GM18951 (cell line): ENCODE measurements at regions not wholly inside any gene's neighbourhood (a gene's known extent, or its start where the extent isn't known, plus 50 kb on each side); places are given as distances from the start of the nearest gene placed in this dataset.

ENCODE experiments used
- POLR2A ChIP-seq: IDR thresholded peaks from 4 replicates; pipeline ENCODE4 v1.6.1; 2011; ENCODE audit warnings: mild to moderate bottlenecking; ENCODE audit not compliant: insufficient read length, insufficient read depth; ENCODE audit errors: extremely low read depth
- in situ Hi-C: fragments of 300-500 bp; cut with MboI; formaldehyde crosslinking; loops from one replicate; pipeline ENCODE4 v1.12.0; 2022; ENCODE audit warnings: low sequenced_read_pairs, mixed read lengths, inconsistent platforms; ENCODE audit not compliant: unreplicated experiment

DNA sequence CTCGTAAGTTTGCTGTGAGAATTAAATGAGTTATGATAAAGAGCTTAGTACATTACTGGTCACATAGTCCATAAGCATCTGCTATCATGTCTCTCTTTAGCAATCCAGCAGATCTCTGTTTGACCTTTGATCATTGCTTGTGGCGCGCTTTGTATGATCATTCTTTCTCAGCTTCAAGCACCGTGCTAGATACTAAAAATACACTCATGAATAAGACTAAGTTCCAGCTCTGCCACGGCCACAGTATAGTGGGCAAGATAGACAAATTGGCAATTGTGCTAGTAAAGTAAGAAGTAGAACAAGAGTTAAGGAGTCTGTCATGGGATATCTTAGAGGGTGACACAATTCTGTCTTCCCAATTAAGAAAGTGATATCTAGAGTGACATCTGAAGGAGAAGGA is 75.2 kb upstream of the ADGRF1 start:
- in situ Hi-C loops: no loop called here
- TF ChIP-seq POLR2A: no peak

GRCh38 chr6:47116606-47117005 is 74.5 kb upstream of the ADGRF1 start:
- in situ Hi-C loops: no loop called here
- no peak for TF ChIP-seq POLR2A

- TF ChIP-seq POLR2A: no peak
- in situ Hi-C loops: no loop called here
These were observed 74.0 kb upstream of the ADGRF1 start for GRCh38 chr6:47116086-47116485.

DNA sequence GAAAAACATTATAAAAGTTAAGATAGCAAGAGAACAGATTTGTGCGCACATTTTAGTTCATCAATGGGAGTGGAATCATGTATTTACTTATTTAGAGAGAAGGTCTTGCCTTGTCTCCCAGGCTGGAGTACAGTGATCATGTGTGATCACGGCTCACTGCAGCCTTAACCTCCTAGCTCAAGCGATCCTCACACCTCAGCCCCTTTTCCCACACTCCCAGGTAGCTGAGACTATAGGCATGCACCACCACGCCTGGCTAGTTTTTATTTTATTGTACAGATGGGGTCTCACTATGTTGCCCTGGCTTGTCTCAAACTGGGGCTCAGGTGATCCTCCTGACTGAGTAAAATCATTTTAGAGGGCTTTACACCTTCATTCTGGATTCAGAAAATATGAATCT is 72.3 kb upstream of the ADGRF1 start:
- no peak for TF ChIP-seq POLR2A
- in situ Hi-C loops: no loop called here

DNA sequence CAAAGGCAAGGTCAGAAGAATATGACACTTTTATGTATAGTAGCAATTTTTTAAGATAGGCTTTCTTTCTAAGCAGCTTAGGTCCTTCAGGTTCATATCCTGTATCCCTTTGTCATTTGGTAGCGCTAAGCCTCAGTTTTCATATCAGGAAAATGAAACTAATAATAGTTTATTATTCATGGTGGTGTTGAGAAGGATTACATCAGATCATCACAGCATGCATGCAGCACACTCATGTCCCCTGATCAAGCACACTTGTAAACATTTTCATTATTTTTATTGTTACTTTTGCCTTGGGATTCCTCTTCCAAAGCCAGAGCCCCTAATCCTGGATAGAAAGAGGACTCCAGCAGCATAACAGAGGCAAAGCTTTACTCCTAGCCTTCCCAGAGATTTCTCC is 70.2 kb upstream of the ADGRF1 start:
- in situ Hi-C loops: no loop called here
- TF ChIP-seq POLR2A: no peak

- no peak for TF ChIP-seq POLR2A
These were observed 69.6 kb upstream of the ADGRF1 start for GRCh38 chr6:47111685-47112084.

DNA sequence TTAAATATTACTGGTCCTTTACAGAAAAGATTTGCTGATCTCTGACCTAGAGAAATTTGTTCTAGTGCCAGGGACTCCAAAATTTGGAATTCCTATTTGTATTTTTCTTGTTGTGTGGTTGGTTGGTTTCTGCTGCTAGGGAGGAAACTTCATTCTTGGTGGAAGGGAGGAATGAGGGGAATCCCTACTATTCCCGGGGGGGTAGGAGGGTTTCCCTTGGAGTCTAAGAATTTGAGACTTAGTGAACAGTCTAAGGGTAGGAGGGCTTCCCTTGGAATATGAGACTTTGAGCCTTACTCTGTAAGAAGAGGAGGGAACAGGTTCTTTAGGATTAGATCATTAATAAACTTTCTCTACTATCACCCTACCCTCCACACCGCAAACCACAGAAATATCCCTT is 67.1 kb upstream of the ADGRF1 start:
- in situ Hi-C loops: no loop called here

More at GRCh38 chr6:47111685-47112084, 69.6 kb upstream of the ADGRF1 start:
- in situ Hi-C loops: no loop called here

DNA sequence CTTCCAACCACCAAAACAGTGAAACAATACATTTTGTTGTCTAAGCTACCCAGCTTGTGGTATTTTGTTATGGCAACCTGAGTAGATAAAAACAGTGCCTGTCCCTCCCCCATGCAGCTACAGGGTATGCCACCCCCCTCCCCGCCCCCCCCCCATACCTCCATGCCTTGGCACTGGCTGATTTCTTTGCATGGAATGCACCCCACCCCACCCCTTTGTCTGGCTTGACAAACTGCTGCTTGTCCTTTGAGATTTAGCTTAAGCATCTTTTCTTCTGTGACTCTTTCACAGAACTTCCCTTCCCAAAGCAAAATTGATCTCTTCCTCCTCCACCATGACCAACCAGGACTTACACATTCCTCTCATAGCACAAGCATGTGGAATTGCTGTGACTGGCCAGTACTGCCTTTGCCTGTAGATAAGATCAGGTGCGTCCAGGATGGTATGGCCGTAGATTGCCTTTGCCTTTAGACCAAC is 64.6 kb upstream of the ADGRF1 start:
- in situ Hi-C loops: no loop called here

More for the DNA sequence above, 67.1 kb upstream of the ADGRF1 start:
- TF ChIP-seq POLR2A: no peak

DNA sequence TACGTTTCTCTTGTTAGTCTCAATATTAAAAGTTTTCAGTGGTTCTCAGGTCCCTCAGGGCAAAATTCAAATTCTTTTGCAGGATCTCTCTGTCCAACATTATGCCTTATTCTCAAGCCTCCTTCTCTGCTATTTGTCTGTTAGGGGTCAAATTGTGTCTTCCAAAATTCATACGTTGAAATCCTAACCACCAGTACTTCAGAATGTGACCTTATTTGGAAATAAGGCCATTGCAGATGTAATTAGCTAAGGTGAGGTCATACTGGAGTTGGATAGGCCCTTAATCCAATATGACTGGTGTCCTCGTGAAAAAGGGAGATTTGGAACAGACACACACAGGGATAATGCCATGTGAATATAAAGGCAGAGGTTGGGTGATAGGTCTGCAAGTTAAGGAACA is 64.1 kb upstream of the ADGRF1 start:
- in situ Hi-C loops: no loop called here
- no peak for TF ChIP-seq POLR2A

More for the DNA sequence above, 64.6 kb upstream of the ADGRF1 start:
- no peak for TF ChIP-seq POLR2A

GRCh38 chr6:47105469-47106178 is 63.5 kb upstream of the ADGRF1 start:
- TF ChIP-seq POLR2A: no peak
- in situ Hi-C loops: no loop called here

GRCh38 chr6:47103931-47104330 is 61.8 kb upstream of the ADGRF1 start:
- no peak for TF ChIP-seq POLR2A
- in situ Hi-C loops: no loop called here

DNA sequence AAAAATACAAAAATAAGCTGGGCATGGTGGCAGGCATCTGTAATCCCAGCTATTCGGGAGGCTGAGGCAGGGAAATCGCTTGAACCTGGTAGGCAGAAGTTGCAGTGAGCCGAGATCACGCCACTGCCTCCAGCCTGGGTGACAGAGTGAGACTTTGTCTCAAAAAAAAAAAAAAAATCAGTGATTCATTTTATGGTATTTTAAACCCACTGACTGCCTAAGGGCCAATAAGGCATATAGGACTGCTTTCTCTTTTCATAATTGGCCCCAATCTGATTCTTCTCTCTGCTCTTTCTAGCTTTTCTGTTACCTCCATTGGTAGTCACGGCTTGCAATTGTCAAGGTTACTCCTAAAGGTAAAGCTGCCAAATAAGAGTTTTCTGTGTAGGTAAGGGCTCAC is 60.2 kb upstream of the ADGRF1 start:
- in situ Hi-C loops: no loop called here

DNA sequence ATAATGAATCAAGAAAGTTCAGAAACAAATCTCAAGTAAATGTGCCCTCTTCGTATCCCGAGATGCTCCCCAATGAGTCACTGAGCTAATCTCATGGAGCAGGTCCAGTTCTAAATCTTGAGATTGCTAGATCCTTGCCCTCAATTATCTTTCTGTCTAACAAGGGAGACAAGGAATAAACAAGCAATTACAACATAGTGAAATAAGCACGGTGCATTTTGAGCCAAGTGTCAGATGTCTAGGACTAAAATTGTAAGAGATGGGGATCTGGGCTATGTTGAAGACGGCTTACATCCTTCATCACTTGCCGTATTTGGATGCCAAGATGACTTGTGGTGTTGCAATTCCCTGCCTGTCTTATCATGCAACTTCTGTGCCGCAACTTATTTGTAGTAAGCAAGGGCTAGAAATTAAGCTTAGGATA is 56.5 kb upstream of the ADGRF1 start:
- in situ Hi-C loops: loop anchor here (5.0 kb wide), 1 partner anchor 204 kb away; no protein-coding TSS in a partner anchor
- TF ChIP-seq POLR2A: no peak

More for the DNA sequence above, 60.2 kb upstream of the ADGRF1 start:
- TF ChIP-seq POLR2A: no peak
